ENCODE measurements at regions not wholly inside any gene's neighbourhood (a gene's known extent, or its start where the extent isn't known, plus 50 kb on each side); places are given as distances from the start of the nearest gene placed in this dataset.

- ChIA-PET CTCF (no interaction called here), POLR2A (no interaction called here)
- no peak overlapping the region for H3K4me3 Mint-ChIP-seq
- peaks cover 0 to 11% of the 10 kb centered on the region in 2 donors for H3K27me3 Mint-ChIP-seq
- no peak overlapping the region for H3K27ac Mint-ChIP-seq
- H3K9me3 Mint-ChIP-seq: no peaks in the 10 kb centered on the region
- Histone ChIP-seq H3K4me3 (ENCODE audit: control insufficient read depth in 1 of 2, extremely low read depth in 1 of 2, low read length in 1 of 2) (no peak overlapping the region), H3K9me3 (no peaks in the 10 kb centered on the region), H3K27ac (ENCODE audit: low read length) (no peak overlapping the region), H3K4me1 (ENCODE audit: control insufficient read depth in 1 of 2, extremely low read depth in 1 of 2, insufficient read depth in 2 of 2, low read length in 2 of 2) (no peaks in the 10 kb centered on the region), H3K27me3 (replicated peaks in 1 of 2; ENCODE audit: control insufficient read depth in 2 of 2, extremely low read depth in 1 of 2, insufficient read depth in 2 of 2, low read length in 1 of 2) (no peaks in the 10 kb centered on the region), H3K36me3 (ENCODE audit: control insufficient read depth in 2 of 2, extremely low read depth in 1 of 2, insufficient read depth in 1 of 2, low read length in 1 of 2) (no peaks in the 10 kb centered on the region)
- H3K4me1 Mint-ChIP-seq: no peaks in the 10 kb centered on the region
- WGBS (ENCODE audit: insufficient coverage): no CpG with 5 or more reads among the region's 2 CpGs
- DNase-seq (no peak), ATAC-seq (replicated peaks in 1 of 4) (no peak)
- H3K36me3 Mint-ChIP-seq: no peaks in the 10 kb centered on the region
Measured at GRCh38 chr1:78370779-78371482, 119.8 kb upstream of the PTGFR start.

- no CpG with 5 or more reads among the region's 1 CpG for WGBS (ENCODE audit: insufficient coverage)
- CTCF ChIA-PET: no interaction called here
Measured at GRCh38 chr1:78373676-78374075, 117.1 kb upstream of the PTGFR start.

GRCh38 chr1:78375996-78376395 lies 114.8 kb upstream of the PTGFR start:
- ChIA-PET CTCF (no interaction called here), POLR2A (no interaction called here)
- no CpG with 5 or more reads among the region's 3 CpGs for WGBS (ENCODE audit: insufficient coverage)
- no peaks in the 10 kb centered on the region for H3K9me3 Mint-ChIP-seq
- H3K4me3 Mint-ChIP-seq: no peak overlapping the region
- Histone ChIP-seq H3K9me3 (no peaks in the 10 kb centered on the region), H3K36me3 (ENCODE audit: control insufficient read depth in 2 of 2, extremely low read depth in 1 of 2, insufficient read depth in 1 of 2, low read length in 1 of 2) (no peaks in the 10 kb centered on the region), H3K27me3 (replicated peaks in 1 of 2; ENCODE audit: control insufficient read depth in 2 of 2, extremely low read depth in 1 of 2, insufficient read depth in 2 of 2, low read length in 1 of 2) (no peaks in the 10 kb centered on the region), H3K4me1 (ENCODE audit: control insufficient read depth in 1 of 2, extremely low read depth in 1 of 2, insufficient read depth in 2 of 2, low read length in 2 of 2) (no peaks in the 10 kb centered on the region), H3K4me3 (ENCODE audit: control insufficient read depth in 1 of 2, extremely low read depth in 1 of 2, low read length in 1 of 2) (no peak overlapping the region), H3K27ac (ENCODE audit: low read length) (no peak overlapping the region)
- ATAC-seq (replicated peaks in 1 of 4): no peak
- H3K4me1 Mint-ChIP-seq: no peaks in the 10 kb centered on the region
- peaks cover 0 to 4% of the 10 kb centered on the region in 2 donors for H3K27me3 Mint-ChIP-seq
- H3K36me3 Mint-ChIP-seq: no peaks in the 10 kb centered on the region
- DNase-seq: no peak
- no peak overlapping the region for H3K27ac Mint-ChIP-seq

More at GRCh38 chr1:78373676-78374075, 117.1 kb upstream of the PTGFR start:
- no peak for ATAC-seq (replicated peaks in 1 of 4)
- no peak for DNase-seq
- H3K27ac Mint-ChIP-seq: no peak overlapping the region
- H3K36me3 ChIP-seq (ENCODE audit: control insufficient read depth in 2 of 2, extremely low read depth in 1 of 2, insufficient read depth in 1 of 2, low read length in 1 of 2): no peaks in the 10 kb centered on the region
- peaks cover 0 to 7% of the 10 kb centered on the region in 2 donors for H3K27me3 Mint-ChIP-seq
- H3K36me3 Mint-ChIP-seq: no peaks in the 10 kb centered on the region
- no peak overlapping the region for H3K27ac ChIP-seq (ENCODE audit: low read length)
- H3K9me3 Mint-ChIP-seq: no peaks in the 10 kb centered on the region
- H3K4me1 ChIP-seq (ENCODE audit: control insufficient read depth in 1 of 2, extremely low read depth in 1 of 2, insufficient read depth in 2 of 2, low read length in 2 of 2): no peaks in the 10 kb centered on the region
- no peaks in the 10 kb centered on the region for H3K4me1 Mint-ChIP-seq
- H3K4me3 ChIP-seq (ENCODE audit: control insufficient read depth in 1 of 2, extremely low read depth in 1 of 2, low read length in 1 of 2): no peak overlapping the region
- no peaks in the 10 kb centered on the region for H3K27me3 ChIP-seq (replicated peaks in 1 of 2; ENCODE audit: control insufficient read depth in 2 of 2, extremely low read depth in 1 of 2, insufficient read depth in 2 of 2, low read length in 1 of 2)
- H3K4me3 Mint-ChIP-seq: no peak overlapping the region
- H3K9me3 ChIP-seq: no peaks in the 10 kb centered on the region
- POLR2A ChIA-PET: no interaction called here

DNA sequence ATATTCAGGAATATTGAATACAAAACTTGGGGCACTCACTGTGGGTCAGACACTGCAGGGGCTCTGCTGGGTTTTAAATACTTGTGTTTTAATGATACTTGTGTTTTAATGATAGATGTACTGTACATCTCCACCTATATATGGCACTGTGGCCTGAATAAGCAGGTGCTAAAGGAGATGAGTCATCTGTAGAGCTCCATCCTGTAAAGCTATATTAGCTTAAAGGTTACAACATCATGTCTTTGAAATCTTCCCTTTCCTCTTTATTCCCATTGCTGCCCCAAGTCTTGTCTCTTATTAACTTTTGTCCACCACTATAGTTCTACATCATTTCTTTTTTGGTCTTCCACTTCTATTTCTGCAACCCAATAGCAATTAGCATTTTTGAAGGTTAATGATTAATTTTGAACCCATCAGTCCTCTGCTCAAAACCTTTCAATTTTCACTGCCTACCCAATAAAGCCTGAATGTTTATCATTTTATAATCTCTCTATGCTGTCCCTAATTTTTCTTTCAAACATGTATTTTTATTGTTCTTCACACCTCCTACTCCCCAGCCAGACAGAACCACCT lies 113.3 kb upstream of the PTGFR start:
- Histone ChIP-seq H3K27ac (ENCODE audit: low read length) (no peak overlapping the region), H3K36me3 (ENCODE audit: control insufficient read depth in 2 of 2, extremely low read depth in 1 of 2, insufficient read depth in 1 of 2, low read length in 1 of 2) (no peaks in the 10 kb centered on the region), H3K9me3 (no peaks in the 10 kb centered on the region), H3K27me3 (replicated peaks in 1 of 2; ENCODE audit: control insufficient read depth in 2 of 2, extremely low read depth in 1 of 2, insufficient read depth in 2 of 2, low read length in 1 of 2) (no peaks in the 10 kb centered on the region), H3K4me3 (ENCODE audit: control insufficient read depth in 1 of 2, extremely low read depth in 1 of 2, low read length in 1 of 2) (no peak overlapping the region), H3K4me1 (ENCODE audit: control insufficient read depth in 1 of 2, extremely low read depth in 1 of 2, insufficient read depth in 2 of 2, low read length in 2 of 2) (no peaks in the 10 kb centered on the region)
- CTCF ChIA-PET: no interaction called here
- POLR2A ChIA-PET: no interaction called here
- no peak for DNase-seq
- no peaks in the 10 kb centered on the region for H3K9me3 Mint-ChIP-seq
- no peaks in the 10 kb centered on the region for H3K4me1 Mint-ChIP-seq
- H3K4me3 Mint-ChIP-seq: no peak overlapping the region
- H3K36me3 Mint-ChIP-seq: no peaks in the 10 kb centered on the region
- no peak overlapping the region for H3K27ac Mint-ChIP-seq
- no peak for ATAC-seq (replicated peaks in 1 of 4)
- H3K27me3 Mint-ChIP-seq: peaks cover 0 to 4% of the 10 kb centered on the region in 2 donors

GRCh38 chr1:78383923-78384322 lies 106.9 kb upstream of the PTGFR start:
- H3K4me1 Mint-ChIP-seq: no peaks in the 10 kb centered on the region
- H3K4me1 ChIP-seq (ENCODE audit: control insufficient read depth in 1 of 2, extremely low read depth in 1 of 2, insufficient read depth in 2 of 2, low read length in 2 of 2): no peaks in the 10 kb centered on the region
- no CpG with 5 or more reads among the region's 1 CpG for WGBS (ENCODE audit: insufficient coverage)
- POLR2A ChIA-PET: no interaction called here
- no peaks in the 10 kb centered on the region for H3K9me3 Mint-ChIP-seq
- H3K36me3 Mint-ChIP-seq: no peaks in the 10 kb centered on the region
- ATAC-seq (replicated peaks in 1 of 4): no peak
- DNase-seq: no peak
- H3K9me3 ChIP-seq: no peaks in the 10 kb centered on the region
- CTCF ChIA-PET: no interaction called here
- H3K27me3 Mint-ChIP-seq: peaks cover 2 to 7% of the 10 kb centered on the region in 2 donors
- no peaks in the 10 kb centered on the region for H3K27me3 ChIP-seq (replicated peaks in 1 of 2; ENCODE audit: control insufficient read depth in 2 of 2, extremely low read depth in 1 of 2, insufficient read depth in 2 of 2, low read length in 1 of 2)
- H3K27ac Mint-ChIP-seq: no peak overlapping the region
- H3K27ac ChIP-seq (ENCODE audit: low read length): no peak overlapping the region
- H3K4me3 Mint-ChIP-seq: no peak overlapping the region
- H3K36me3 ChIP-seq (ENCODE audit: control insufficient read depth in 2 of 2, extremely low read depth in 1 of 2, insufficient read depth in 1 of 2, low read length in 1 of 2): no peaks in the 10 kb centered on the region
- H3K4me3 ChIP-seq (ENCODE audit: control insufficient read depth in 1 of 2, extremely low read depth in 1 of 2, low read length in 1 of 2): no peak overlapping the region

DNA sequence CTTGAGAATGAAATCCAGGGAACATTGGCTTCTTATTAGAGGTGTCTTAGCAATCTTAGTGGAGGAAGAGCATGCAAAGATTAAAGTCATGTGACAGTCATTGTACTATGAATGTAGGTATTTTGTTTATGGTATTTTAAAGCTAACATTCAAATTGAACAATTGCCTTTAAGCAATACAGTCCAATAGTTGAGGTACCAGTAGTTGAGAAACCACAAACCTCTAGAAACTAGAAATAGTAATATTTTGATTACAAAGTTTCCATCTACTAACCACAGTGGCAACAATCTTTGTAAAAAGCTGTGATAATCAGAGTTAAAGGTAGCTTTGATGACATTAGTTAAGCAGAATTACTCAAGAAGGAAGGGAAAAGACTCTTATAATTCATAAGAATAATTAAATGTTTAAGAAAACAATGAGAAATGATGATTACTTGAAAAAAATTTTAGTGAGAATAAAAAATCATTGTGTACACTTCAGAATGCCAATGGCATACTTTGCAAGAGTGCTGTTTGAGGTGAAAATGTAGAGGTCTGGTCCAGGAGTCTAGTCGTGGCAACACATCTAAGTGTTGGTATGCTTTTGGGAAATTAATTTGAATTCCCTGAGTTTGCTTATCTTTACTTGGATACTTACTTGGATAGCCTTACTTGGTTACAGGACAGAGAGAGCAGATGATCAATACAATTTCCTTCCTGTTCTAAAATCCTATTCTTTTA lies 104.9 kb upstream of the PTGFR start:
- 50% methylated on average over 1 of the region's 1 CpG for WGBS (ENCODE audit: insufficient coverage)
- no peaks in the 10 kb centered on the region for H3K36me3 Mint-ChIP-seq
- POLR2A ChIA-PET: no interaction called here

More for the DNA sequence above, 104.9 kb upstream of the PTGFR start:
- no peaks in the 10 kb centered on the region for H3K9me3 Mint-ChIP-seq
- H3K4me3 ChIP-seq (ENCODE audit: control insufficient read depth in 1 of 2, extremely low read depth in 1 of 2, low read length in 1 of 2): no peak overlapping the region
- H3K27ac Mint-ChIP-seq: no peak overlapping the region
- no peak overlapping the region for H3K27ac ChIP-seq (ENCODE audit: low read length)
- ATAC-seq (replicated peaks in 1 of 4) (no peak), DNase-seq (no peak)
- H3K27me3 Mint-ChIP-seq: peaks cover 2 to 7% of the 10 kb centered on the region in 2 donors
- no peaks in the 10 kb centered on the region for H3K27me3 ChIP-seq (replicated peaks in 1 of 2; ENCODE audit: control insufficient read depth in 2 of 2, extremely low read depth in 1 of 2, insufficient read depth in 2 of 2, low read length in 1 of 2)
- no peaks in the 10 kb centered on the region for H3K4me1 ChIP-seq (ENCODE audit: control insufficient read depth in 1 of 2, extremely low read depth in 1 of 2, insufficient read depth in 2 of 2, low read length in 2 of 2)
- H3K4me3 Mint-ChIP-seq: no peak overlapping the region
- no peaks in the 10 kb centered on the region for H3K4me1 Mint-ChIP-seq
- CTCF ChIA-PET: no interaction called here
- H3K9me3 ChIP-seq: no peaks in the 10 kb centered on the region
- no peaks in the 10 kb centered on the region for H3K36me3 ChIP-seq (ENCODE audit: control insufficient read depth in 2 of 2, extremely low read depth in 1 of 2, insufficient read depth in 1 of 2, low read length in 1 of 2)
